ENCODE measurements at regions not wholly inside any gene's neighbourhood (a gene's known extent, or its start where the extent isn't known, plus 50 kb on each side); places are given as distances from the start of the nearest gene placed in this dataset.

DNA sequence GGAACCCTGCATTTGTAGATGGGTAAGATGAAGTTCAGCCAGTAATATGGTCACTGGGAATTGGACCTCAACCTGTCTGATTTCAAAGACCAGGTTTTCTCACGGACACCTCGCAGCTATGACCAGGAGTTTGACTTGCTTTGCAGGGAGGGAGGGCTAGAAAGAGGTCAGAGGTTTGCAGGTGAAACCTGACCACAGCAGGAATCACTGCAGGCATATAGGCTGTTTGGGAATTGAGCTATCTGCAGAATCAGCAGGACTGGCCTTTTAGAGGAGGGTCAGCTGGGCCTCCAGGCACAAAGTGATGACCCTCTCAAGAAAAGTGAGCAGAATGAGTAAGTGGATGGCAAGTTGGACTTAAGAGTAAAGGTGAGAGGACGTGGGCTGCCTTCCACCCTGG lies 166.3 kb downstream of the ADRA2A start:
- no peaks in the 10 kb centered on the region; a peak in 1 of 4 replicates for H3K27me3 ChIP-seq (replicated peaks in 1 of 2; ENCODE audit: control insufficient read depth in 2 of 2, insufficient read depth in 2 of 2, low read length in 1 of 2)
- BruUV-seq (replicated peaks), result no TSS peak
- 36% methylated on average over 3 of the region's 3 CpGs for WGBS (ENCODE audit: insufficient coverage, insufficient replicate concordance, low lambda C conversion rate, missing lambda C conversion rate)
- TF ChIP-seq, protein P1, sequence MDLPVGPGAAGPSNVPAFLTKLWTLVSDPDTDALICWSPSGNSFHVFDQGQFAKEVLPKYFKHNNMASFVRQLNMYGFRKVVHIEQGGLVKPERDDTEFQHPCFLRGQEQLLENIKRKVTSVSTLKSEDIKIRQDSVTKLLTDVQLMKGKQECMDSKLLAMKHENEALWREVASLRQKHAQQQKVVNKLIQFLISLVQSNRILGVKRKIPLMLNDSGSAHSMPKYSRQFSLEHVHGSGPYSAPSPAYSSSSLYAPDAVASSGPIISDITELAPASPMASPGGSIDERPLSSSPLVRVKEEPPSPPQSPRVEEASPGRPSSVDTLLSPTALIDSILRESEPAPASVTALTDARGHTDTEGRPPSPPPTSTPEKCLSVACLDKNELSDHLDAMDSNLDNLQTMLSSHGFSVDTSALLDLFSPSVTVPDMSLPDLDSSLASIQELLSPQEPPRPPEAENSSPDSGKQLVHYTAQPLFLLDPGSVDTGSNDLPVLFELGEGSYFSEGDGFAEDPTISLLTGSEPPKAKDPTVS (IDR thresholded peaks at IDR 0.05; ENCODE audit: low read depth, low read length), result no peak
- TF ChIP-seq SUZ12 (IDR thresholded peaks at IDR 0.05; ENCODE audit: unreplicated experiment), result no peak
- H3K4me3 ChIP-seq, result no peak overlapping the region
- POLR2A ChIA-PET, result no interaction called here
- H3K4me2 ChIP-seq (ENCODE audit: control insufficient read depth, insufficient read depth), result no peak overlapping the region
- H3K4me1 ChIP-seq (ENCODE audit: control insufficient read depth, insufficient read depth, low read length), result no peaks in the 10 kb centered on the region
- H3K79me2 ChIP-seq (ENCODE audit: control insufficient read depth, insufficient read depth, low read length), result no peaks in the 10 kb centered on the region
- no peaks in the 10 kb centered on the region for H3K9me3 ChIP-seq (replicated peaks; ENCODE audit: control insufficient read depth, insufficient read depth, low read length)
- SMC1A ChIA-PET (ENCODE audit: uncharacterized antibody, unreplicated experiment), result no interaction called here
- no peak overlapping the region for H3K9ac ChIP-seq (ENCODE audit: control insufficient read depth, insufficient read depth, low read length)
- ATAC-seq (no peak), FAIRE-seq (no peak), DNase-seq (ENCODE audit: low read depth, low spot score) (no peak)
- intact Hi-C loops (cut with micrococcal nuclease; ENCODE audit: unreplicated experiment) (no loop called here), in situ Hi-C loops (cut with MboI) (no loop called here)
- no peak overlapping the region for H2AFZ ChIP-seq (ENCODE audit: control insufficient read depth, low read depth, low read length)
- no peaks in the 10 kb centered on the region for H4K20me1 ChIP-seq (ENCODE audit: control insufficient read depth, insufficient read depth)
- no peaks in the 10 kb centered on the region for H3K36me3 ChIP-seq (ENCODE audit: control insufficient read depth in 2 of 2, insufficient read depth in 2 of 2, low read length in 1 of 2)
- no peak overlapping the region for H3K27ac ChIP-seq (ENCODE audit: control insufficient read depth, insufficient read depth)
- CTCF ChIA-PET, result no interaction called here
- RAD21 ChIA-PET (ENCODE audit: unreplicated experiment), result no interaction called here

- Histone ChIP-seq H4K20me1 (ENCODE audit: control insufficient read depth, insufficient read depth) (no peaks in the 10 kb centered on the region), H3K27me3 (replicated peaks in 1 of 2; ENCODE audit: control insufficient read depth in 2 of 2, insufficient read depth in 2 of 2, low read length in 1 of 2) (no peaks in the 10 kb centered on the region; a peak in 1 of 4 replicates), H3K9ac (ENCODE audit: control insufficient read depth, insufficient read depth, low read length) (no peak overlapping the region), H2AFZ (ENCODE audit: control insufficient read depth, low read depth, low read length) (no peak overlapping the region), H3K4me1 (ENCODE audit: control insufficient read depth, insufficient read depth, low read length) (no peaks in the 10 kb centered on the region), H3K27ac (ENCODE audit: control insufficient read depth, insufficient read depth) (no peak overlapping the region), H3K9me3 (replicated peaks; ENCODE audit: control insufficient read depth, insufficient read depth, low read length) (no peaks in the 10 kb centered on the region), H3K4me3 (no peak overlapping the region), H3K4me2 (ENCODE audit: control insufficient read depth, insufficient read depth) (no peak overlapping the region), H3K36me3 (ENCODE audit: control insufficient read depth in 2 of 2, insufficient read depth in 2 of 2, low read length in 1 of 2) (no peaks in the 10 kb centered on the region), H3K79me2 (ENCODE audit: control insufficient read depth, insufficient read depth, low read length) (no peaks in the 10 kb centered on the region)
- ChIA-PET SMC1A (ENCODE audit: uncharacterized antibody, unreplicated experiment) (interaction anchor here (0.5 kb wide), 1 partner anchor 45 kb away, joined by 3 read pairs; no protein-coding TSS in a partner anchor), CTCF (no interaction called here), POLR2A (no interaction called here), RAD21 (ENCODE audit: unreplicated experiment) (no interaction called here)
- in situ Hi-C loops (cut with MboI) (no loop called here), intact Hi-C loops (cut with micrococcal nuclease; ENCODE audit: unreplicated experiment) (no loop called here)
- DNase-seq (ENCODE audit: low read depth, low spot score), result no peak
- BruUV-seq (replicated peaks), result no TSS peak
- WGBS (ENCODE audit: insufficient coverage, insufficient replicate concordance, low lambda C conversion rate, missing lambda C conversion rate), result 36% methylated on average over 7 of the region's 7 CpGs
- no peak for ATAC-seq
- TF ChIP-seq YY1 (IDR thresholded peaks at IDR 0.05; ENCODE audit: low read depth, low read length), result no peak
- no peak for TF ChIP-seq HCFC1 (IDR thresholded peaks at IDR 0.05; ENCODE audit: low read length)
- TF ChIP-seq GATAD2B (conservative IDR thresholded peaks at IDR 0.05; ENCODE audit: low read depth), result no peak
- TF ChIP-seq NFXL1 (IDR thresholded peaks at IDR 0.05; ENCODE audit: borderline replicate concordance), result no peak
- TF ChIP-seq E2F4 (IDR thresholded peaks at IDR 0.05; ENCODE audit: low read depth, low read length), result no peak
- no peak for FAIRE-seq
Measured at GRCh38 chr10:111246136-111246535, 169.3 kb downstream of the ADRA2A start.
